ENCODE measurements at regions not wholly inside any gene's neighbourhood (a gene's known extent, or its start where the extent isn't known, plus 50 kb on each side); places are given as distances from the start of the nearest gene placed in this dataset.
A peak's percentile ranks its signal among the peaks of the same experiment; 100 is the strongest.

- Histone ChIP-seq H3K27me3 (no peaks in the 10 kb centered on the region), H3K27ac (no peak overlapping the region), H3K4me3 (no peak overlapping the region), H3K4me1 (peaks cover 0 to 15% of the 10 kb centered on the region in 2 donors), H3K36me3 (no peaks in the 10 kb centered on the region), H3K9me3 (no peaks in the 10 kb centered on the region)
- TF ChIP-seq CTCF (IDR thresholded peaks at IDR 0.05) = no peak
- no peak for DNase-seq (ENCODE audit: low spot score)
Observed at GRCh38 chr11:8331767-8332166, 68.1 kb upstream of the LMO1 start.

DNA sequence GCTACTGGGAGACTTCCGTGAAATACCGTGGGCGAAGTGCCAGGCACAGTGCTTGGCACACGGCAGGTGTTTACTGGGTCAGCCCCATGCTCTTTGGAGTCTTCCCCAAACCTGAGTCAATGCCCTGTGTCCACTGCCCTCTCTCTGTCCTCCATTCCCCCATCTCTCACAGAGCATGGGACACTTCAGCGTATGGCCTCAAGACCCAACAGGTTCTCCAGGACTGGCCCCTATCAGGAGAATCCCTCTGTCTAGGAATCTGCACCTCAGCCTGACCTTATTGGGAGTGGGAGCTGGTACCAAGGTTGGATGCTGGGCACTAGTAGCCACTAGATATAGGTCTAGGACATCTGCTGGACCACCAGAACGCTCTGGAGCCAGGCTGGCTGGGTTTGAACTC lies 67.2 kb upstream of the LMO1 start:
- Histone ChIP-seq H3K9me3 (no peaks in the 10 kb centered on the region), H3K27me3 (no peaks in the 10 kb centered on the region), H3K4me1 (peaks cover 0 to 15% of the 10 kb centered on the region in 2 donors), H3K27ac (no peak overlapping the region), H3K36me3 (no peaks in the 10 kb centered on the region), H3K4me3 (no peak overlapping the region)
- no peak for DNase-seq (ENCODE audit: low spot score)
- no peak for TF ChIP-seq CTCF (IDR thresholded peaks at IDR 0.05)

- H3K4me3 ChIP-seq = no peak overlapping the region
- H3K4me1 ChIP-seq = peaks cover 0 to 15% of the 10 kb centered on the region in 2 donors
- no peak for DNase-seq (ENCODE audit: low spot score)
- no peak for TF ChIP-seq CTCF (IDR thresholded peaks at IDR 0.05)
- no peaks in the 10 kb centered on the region for H3K9me3 ChIP-seq
- no peaks in the 10 kb centered on the region for H3K27me3 ChIP-seq
- H3K27ac ChIP-seq = no peak overlapping the region
- no peaks in the 10 kb centered on the region for H3K36me3 ChIP-seq
Observed at GRCh38 chr11:8330404-8330803, 66.7 kb upstream of the LMO1 start.

DNA sequence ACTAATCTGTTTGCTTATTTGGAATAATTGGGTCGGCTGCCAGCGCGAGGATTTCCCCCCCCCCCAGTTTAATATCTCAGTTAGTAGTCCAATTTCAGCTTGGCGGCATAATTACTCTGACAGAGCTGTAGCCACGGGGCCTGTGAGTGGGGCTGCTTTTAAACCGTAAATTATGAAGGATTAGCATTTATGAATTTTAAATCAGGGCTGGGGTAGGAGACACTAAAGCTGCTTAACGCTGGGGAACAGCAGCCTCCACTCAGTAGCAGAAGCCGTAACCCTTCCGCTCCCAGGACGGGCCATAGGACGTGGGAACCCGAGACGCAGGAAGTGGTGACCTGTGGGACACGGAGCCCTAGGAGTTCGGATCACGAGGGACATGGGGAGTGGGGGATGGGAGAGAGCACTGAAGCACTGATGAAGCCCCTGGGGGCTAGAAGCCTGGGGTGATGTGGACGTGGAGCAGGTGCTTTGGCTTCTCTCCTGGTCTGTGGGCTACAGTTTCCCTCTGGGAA lies 66.2 kb upstream of the LMO1 start:
- no peak for DNase-seq (ENCODE audit: low spot score)
- Histone ChIP-seq H3K27me3 (no peaks in the 10 kb centered on the region), H3K4me3 (no peak overlapping the region), H3K36me3 (no peaks in the 10 kb centered on the region), H3K27ac (no peak overlapping the region), H3K4me1 (peaks cover 0 to 15% of the 10 kb centered on the region in 2 donors), H3K9me3 (no peaks in the 10 kb centered on the region)
- no peak for TF ChIP-seq CTCF (IDR thresholded peaks at IDR 0.05)

DNA sequence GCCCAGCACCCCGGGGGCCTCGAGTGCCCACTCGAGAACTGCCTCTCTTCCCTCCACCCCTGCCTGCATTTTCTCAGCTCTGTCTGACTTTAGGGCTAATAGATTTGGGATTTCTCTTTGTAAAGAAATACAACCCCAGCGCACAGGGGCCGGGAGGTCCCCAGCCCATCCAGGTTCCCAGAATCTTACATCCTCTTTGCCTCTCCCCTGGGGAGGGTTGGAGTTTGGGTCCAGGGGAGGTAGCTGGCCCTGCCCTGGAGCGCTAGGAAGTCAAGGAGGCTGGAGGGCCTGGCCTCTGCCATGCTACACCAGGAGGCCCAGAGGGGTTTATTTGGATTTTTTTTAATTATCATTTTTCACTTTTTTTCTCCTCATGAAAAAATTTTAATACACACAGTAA lies 65.7 kb upstream of the LMO1 start:
- Histone ChIP-seq H3K36me3 (no peaks in the 10 kb centered on the region), H3K4me1 (peaks cover 0 to 15% of the 10 kb centered on the region in 2 donors), H3K9me3 (no peaks in the 10 kb centered on the region), H3K27ac (no peak overlapping the region), H3K27me3 (no peaks in the 10 kb centered on the region), H3K4me3 (peak overlapping the region in 1 of 2 donors; percentile 28)
- DNase-seq (ENCODE audit: low spot score) = no peak
- TF ChIP-seq CTCF (IDR thresholded peaks at IDR 0.05) = no peak

- H3K4me3 ChIP-seq = peak overlapping the region in 1 of 2 donors; percentile 28
- TF ChIP-seq CTCF (IDR thresholded peaks at IDR 0.05) = peak; percentile 71 to 85
- DNase-seq (ENCODE audit: low spot score) = peak; percentile 70
- H3K9me3 ChIP-seq = no peaks in the 10 kb centered on the region
- no peak overlapping the region for H3K27ac ChIP-seq
- H3K27me3 ChIP-seq = no peaks in the 10 kb centered on the region
- no peaks in the 10 kb centered on the region for H3K36me3 ChIP-seq
- H3K4me1 ChIP-seq = peaks cover 0 to 15% of the 10 kb centered on the region in 2 donors
Observed at GRCh38 chr11:8328848-8329330, 65.2 kb upstream of the LMO1 start.

Data from right atrium auricular region (tissue), 2 donors.